ENCODE measurements at regions not wholly inside any gene's neighbourhood (a gene's known extent, or its start where the extent isn't known, plus 50 kb on each side); places are given as distances from the start of the nearest gene placed in this dataset.

- POLR2A ChIA-PET = no interaction called here
- peaks cover 0 to 16% (median 8%) of the 10 kb centered on the region in 9 donors for H3K9me3 Mint-ChIP-seq
Measured at GRCh38 chr4:175033162-175033561, 115.0 kb downstream of the ADAM29 start.

GRCh38 chr4:175034007-175034406, 115.8 kb downstream of the ADAM29 start:
- peaks cover 0 to 14% (median 7%) of the 10 kb centered on the region in 9 donors for H3K9me3 Mint-ChIP-seq
- no peak overlapping the region for H3K4me3 Mint-ChIP-seq
- POLR2A ChIA-PET = no interaction called here
- no peaks in the 10 kb centered on the region for H3K36me3 Mint-ChIP-seq
- H3K4me1 Mint-ChIP-seq = no peaks in the 10 kb centered on the region
- no peak for ATAC-seq
- H3K27me3 Mint-ChIP-seq = no peaks in the 10 kb centered on the region
- no peak for DNase-seq
- H3K27ac Mint-ChIP-seq = no peak overlapping the region

More at GRCh38 chr4:175033162-175033561, 115.0 kb downstream of the ADAM29 start:
- Mint-ChIP-seq H3K27me3 (no peaks in the 10 kb centered on the region), H3K36me3 (no peaks in the 10 kb centered on the region), H3K4me1 (no peaks in the 10 kb centered on the region), H3K4me3 (no peak overlapping the region), H3K27ac (no peak overlapping the region)
- no peak for DNase-seq
- ATAC-seq = no peak

GRCh38 chr4:175034986-175035705, 117.0 kb downstream of the ADAM29 start:
- no peaks in the 10 kb centered on the region for H3K4me1 Mint-ChIP-seq
- ATAC-seq (no peak), DNase-seq (no peak)
- POLR2A ChIA-PET = no interaction called here
- no peak overlapping the region for H3K4me3 Mint-ChIP-seq
- H3K36me3 Mint-ChIP-seq = no peaks in the 10 kb centered on the region
- no peaks in the 10 kb centered on the region for H3K27me3 Mint-ChIP-seq
- H3K9me3 Mint-ChIP-seq = peaks cover 0 to 11% (median 4%) of the 10 kb centered on the region in 9 donors
- no peak overlapping the region for H3K27ac Mint-ChIP-seq

GRCh38 chr4:175035905-175036304, 117.7 kb downstream of the ADAM29 start:
- POLR2A ChIA-PET = no interaction called here
- H3K4me1 Mint-ChIP-seq = no peaks in the 10 kb centered on the region
- no peaks in the 10 kb centered on the region for H3K36me3 Mint-ChIP-seq
- peaks cover 0 to 11% (median 4%) of the 10 kb centered on the region in 9 donors for H3K9me3 Mint-ChIP-seq
- DNase-seq (no peak), ATAC-seq (no peak)
- H3K27me3 Mint-ChIP-seq = no peaks in the 10 kb centered on the region
- no peak overlapping the region for H3K4me3 Mint-ChIP-seq
- no peak overlapping the region for H3K27ac Mint-ChIP-seq

- Mint-ChIP-seq H3K4me3 (no peak overlapping the region), H3K27me3 (no peaks in the 10 kb centered on the region), H3K27ac (no peak overlapping the region), H3K9me3 (peaks cover 0 to 13% (median 3%) of the 10 kb centered on the region in 9 donors), H3K4me1 (no peaks in the 10 kb centered on the region), H3K36me3 (no peaks in the 10 kb centered on the region)
- POLR2A ChIA-PET = no interaction called here
- ATAC-seq (no peak), DNase-seq (no peak)
Measured at GRCh38 chr4:175048111-175048784, 130.1 kb downstream of the ADAM29 start.

- no peak overlapping the region for H3K4me3 Mint-ChIP-seq
- peaks cover 0 to 11% (median 0%) of the 10 kb centered on the region in 9 donors for H3K9me3 Mint-ChIP-seq
- H3K4me1 Mint-ChIP-seq = no peaks in the 10 kb centered on the region
- DNase-seq = no peak
- no peaks in the 10 kb centered on the region for H3K36me3 Mint-ChIP-seq
- POLR2A ChIA-PET = no interaction called here
- no peak overlapping the region for H3K27ac Mint-ChIP-seq
- no peak for ATAC-seq
- H3K27me3 Mint-ChIP-seq = no peaks in the 10 kb centered on the region
Measured at GRCh38 chr4:175048906-175049305, 130.7 kb downstream of the ADAM29 start.

- no peak for DNase-seq
- no peak overlapping the region for H3K4me3 Mint-ChIP-seq
- no peaks in the 10 kb centered on the region for H3K27me3 Mint-ChIP-seq
- no peaks in the 10 kb centered on the region for H3K36me3 Mint-ChIP-seq
- no peak for ATAC-seq
- H3K4me1 Mint-ChIP-seq = no peaks in the 10 kb centered on the region
- H3K27ac Mint-ChIP-seq = no peak overlapping the region
- POLR2A ChIA-PET = no interaction called here
- H3K9me3 Mint-ChIP-seq = peaks cover 0 to 11% (median 2%) of the 10 kb centered on the region in 9 donors
Measured at GRCh38 chr4:175051974-175052373, 133.8 kb downstream of the ADAM29 start.

- peaks cover 0 to 13% (median 7%) of the 10 kb centered on the region in 9 donors for H3K9me3 Mint-ChIP-seq
- H3K27me3 Mint-ChIP-seq = no peaks in the 10 kb centered on the region
Measured at GRCh38 chr4:175054980-175055379, 136.8 kb downstream of the ADAM29 start.

GRCh38 chr4:175062183-175062592, 144.0 kb downstream of the ADAM29 start:
- DNase-seq = no peak
- no peak for ATAC-seq
- no peaks in the 10 kb centered on the region for H3K36me3 Mint-ChIP-seq
- no peaks in the 10 kb centered on the region for H3K4me1 Mint-ChIP-seq
- no peak overlapping the region for H3K27ac Mint-ChIP-seq
- no peak overlapping the region for H3K4me3 Mint-ChIP-seq
- POLR2A ChIA-PET = no interaction called here
- no peaks in the 10 kb centered on the region for H3K27me3 Mint-ChIP-seq
- H3K9me3 Mint-ChIP-seq = peaks cover 4 to 14% (median 10%) of the 10 kb centered on the region in 9 donors

More at GRCh38 chr4:175054980-175055379, 136.8 kb downstream of the ADAM29 start:
- Mint-ChIP-seq H3K36me3 (no peaks in the 10 kb centered on the region), H3K4me3 (no peak overlapping the region), H3K4me1 (no peaks in the 10 kb centered on the region), H3K27ac (no peak overlapping the region)
- DNase-seq (no peak), ATAC-seq (no peak)
- POLR2A ChIA-PET = no interaction called here

- no peak overlapping the region for H3K27ac Mint-ChIP-seq
- H3K36me3 Mint-ChIP-seq = no peaks in the 10 kb centered on the region
- H3K9me3 Mint-ChIP-seq = peaks cover 0 to 14% (median 5%) of the 10 kb centered on the region in 9 donors
- POLR2A ChIA-PET = no interaction called here
- no peak for ATAC-seq
- no peaks in the 10 kb centered on the region for H3K27me3 Mint-ChIP-seq
- H3K4me3 Mint-ChIP-seq = no peak overlapping the region
- DNase-seq = no peak
- no peaks in the 10 kb centered on the region for H3K4me1 Mint-ChIP-seq
Measured at GRCh38 chr4:175065228-175065627, 147.1 kb downstream of the ADAM29 start.

GRCh38 chr4:175066923-175067627, 148.9 kb downstream of the ADAM29 start:
- Mint-ChIP-seq H3K27ac (no peak overlapping the region), H3K36me3 (no peaks in the 10 kb centered on the region), H3K27me3 (no peaks in the 10 kb centered on the region), H3K9me3 (peaks cover 0 to 16% (median 5%) of the 10 kb centered on the region in 9 donors), H3K4me3 (no peak overlapping the region), H3K4me1 (no peaks in the 10 kb centered on the region)
- POLR2A ChIA-PET = no interaction called here
- ATAC-seq (no peak), DNase-seq (no peak)

GRCh38 chr4:175068266-175068665, 150.1 kb downstream of the ADAM29 start:
- H3K4me1 Mint-ChIP-seq = no peaks in the 10 kb centered on the region
- POLR2A ChIA-PET = no interaction called here
- H3K27ac Mint-ChIP-seq = no peak overlapping the region
- H3K9me3 Mint-ChIP-seq = peaks cover 0 to 16% (median 6%) of the 10 kb centered on the region in 9 donors
- no peak overlapping the region for H3K4me3 Mint-ChIP-seq
- ATAC-seq (no peak), DNase-seq (no peak)
- no peaks in the 10 kb centered on the region for H3K36me3 Mint-ChIP-seq
- H3K27me3 Mint-ChIP-seq = no peaks in the 10 kb centered on the region

GRCh38 chr4:175070444-175070843, 152.3 kb downstream of the ADAM29 start:
- DNase-seq = no peak
- Mint-ChIP-seq H3K27ac (no peak overlapping the region), H3K27me3 (no peaks in the 10 kb centered on the region), H3K9me3 (peaks cover 0 to 20% (median 2%) of the 10 kb centered on the region in 9 donors), H3K36me3 (no peaks in the 10 kb centered on the region), H3K4me3 (no peak overlapping the region), H3K4me1 (no peaks in the 10 kb centered on the region)
- POLR2A ChIA-PET = no interaction called here
- no peak for ATAC-seq
